Ammon's horn (tissue), 1 donor: ENCODE measurements at regions not wholly inside any gene's neighbourhood (a gene's known extent, or its start where the extent isn't known, plus 50 kb on each side); places are given as distances from the start of the nearest gene placed in this dataset.
"Not testable (repeated sequence)": the region's sequence is repeated elsewhere in the genome, so short reads cannot be mapped to it uniquely, and the experiment has no call there.

ENCODE experiments used
- DNase-seq: peaks from one replicate; pipeline ENCODE4 v3.0.0-alpha.2; 2016; ENCODE audit warnings: low spot score

GRCh38 chr20:53773792-53774401, 180.3 kb upstream of the ZNF217 start:
- DNase-seq = no peak

DNA sequence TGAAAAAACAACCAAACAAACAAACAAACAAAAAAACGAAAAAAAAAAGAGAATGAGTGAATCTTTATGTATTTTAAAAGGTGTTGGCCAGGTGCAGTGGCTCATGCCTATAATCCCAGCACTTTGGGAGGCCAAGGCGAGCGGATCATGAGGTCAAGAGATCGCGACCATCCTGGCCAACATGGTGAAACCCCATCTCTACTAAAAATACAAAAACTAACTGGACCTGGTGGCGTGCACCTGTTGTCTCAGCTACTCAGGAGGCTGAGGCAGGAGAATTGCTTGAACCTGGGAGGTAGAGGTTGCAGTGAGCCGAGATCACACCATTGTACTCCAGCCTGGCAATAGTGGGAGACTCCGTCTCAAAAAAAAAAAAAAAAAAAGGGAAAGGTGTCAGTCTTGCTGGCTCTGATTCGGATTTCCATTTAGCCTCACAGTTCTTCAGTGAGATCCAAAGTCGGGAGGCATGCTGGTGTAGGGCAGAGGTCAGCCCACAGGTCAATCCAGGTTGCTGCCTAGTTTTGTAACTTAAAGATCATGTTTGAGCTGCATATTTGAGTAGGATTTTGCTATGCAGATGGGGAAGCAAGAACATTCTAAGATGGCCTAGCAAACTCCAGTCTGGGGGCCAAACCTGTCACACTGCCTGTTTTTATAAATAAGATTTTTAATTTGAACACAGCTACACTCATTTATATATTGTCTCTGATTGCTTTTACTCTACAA, 179.6 kb upstream of the ZNF217 start:
- not testable (repeated sequence) for DNase-seq

- DNase-seq = no peak
Measured at GRCh38 chr20:53769041-53769440, 175.4 kb upstream of the ZNF217 start.

GRCh38 chr20:53768329-53768728, 174.7 kb upstream of the ZNF217 start:
- no peak for DNase-seq

- no peak for DNase-seq
Measured at GRCh38 chr20:53767206-53767930, 173.7 kb upstream of the ZNF217 start.

GRCh38 chr20:53764415-53764800, 170.8 kb upstream of the ZNF217 start:
- no peak for DNase-seq

- no peak for DNase-seq
Measured at GRCh38 chr20:53763707-53764414, 170.2 kb upstream of the ZNF217 start.

DNA sequence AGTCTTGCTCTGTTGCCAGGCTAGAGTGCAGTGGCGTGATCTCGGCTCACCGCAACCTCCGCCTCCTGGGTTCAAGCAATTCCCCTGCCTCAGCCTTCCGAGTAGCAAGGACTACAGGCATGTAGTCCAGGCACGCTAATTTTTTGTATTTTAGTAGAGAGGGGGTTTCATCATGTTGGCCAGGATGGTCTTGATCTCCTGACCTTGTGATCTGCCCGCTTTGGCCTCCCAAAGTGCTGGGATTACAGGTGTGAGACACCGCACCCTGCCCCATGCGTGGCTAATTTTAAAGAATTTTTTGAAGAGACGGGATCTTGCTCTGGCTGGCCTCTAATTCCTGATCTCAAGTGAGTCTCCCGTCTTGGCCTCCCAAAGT, 168.8 kb upstream of the ZNF217 start:
- DNase-seq = not testable (repeated sequence)

- DNase-seq = no peak
Measured at GRCh38 chr20:53760025-53760441, 166.4 kb upstream of the ZNF217 start.

DNA sequence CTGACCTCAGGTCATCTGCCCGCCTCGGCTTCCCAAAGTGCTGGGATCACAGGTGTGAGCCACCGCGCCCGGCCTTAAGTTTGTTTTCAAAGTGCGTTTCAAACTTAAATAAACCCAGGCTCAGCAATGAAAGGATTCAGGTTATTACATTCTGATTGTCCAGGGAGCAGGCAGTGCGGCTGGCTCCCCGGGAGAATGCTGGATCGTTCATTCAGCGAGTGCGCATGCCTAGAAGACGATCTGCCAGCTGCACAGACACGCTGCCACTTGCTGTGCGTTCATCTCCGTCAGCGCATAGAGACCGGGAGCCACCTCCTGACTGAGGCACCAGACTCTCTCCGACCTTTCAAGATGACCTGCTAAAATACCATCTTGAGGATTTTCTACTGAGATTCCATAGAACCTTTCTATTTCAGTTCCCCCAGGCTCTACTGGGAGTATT, 163.9 kb upstream of the ZNF217 start:
- DNase-seq = peak; percentile 79

DNA sequence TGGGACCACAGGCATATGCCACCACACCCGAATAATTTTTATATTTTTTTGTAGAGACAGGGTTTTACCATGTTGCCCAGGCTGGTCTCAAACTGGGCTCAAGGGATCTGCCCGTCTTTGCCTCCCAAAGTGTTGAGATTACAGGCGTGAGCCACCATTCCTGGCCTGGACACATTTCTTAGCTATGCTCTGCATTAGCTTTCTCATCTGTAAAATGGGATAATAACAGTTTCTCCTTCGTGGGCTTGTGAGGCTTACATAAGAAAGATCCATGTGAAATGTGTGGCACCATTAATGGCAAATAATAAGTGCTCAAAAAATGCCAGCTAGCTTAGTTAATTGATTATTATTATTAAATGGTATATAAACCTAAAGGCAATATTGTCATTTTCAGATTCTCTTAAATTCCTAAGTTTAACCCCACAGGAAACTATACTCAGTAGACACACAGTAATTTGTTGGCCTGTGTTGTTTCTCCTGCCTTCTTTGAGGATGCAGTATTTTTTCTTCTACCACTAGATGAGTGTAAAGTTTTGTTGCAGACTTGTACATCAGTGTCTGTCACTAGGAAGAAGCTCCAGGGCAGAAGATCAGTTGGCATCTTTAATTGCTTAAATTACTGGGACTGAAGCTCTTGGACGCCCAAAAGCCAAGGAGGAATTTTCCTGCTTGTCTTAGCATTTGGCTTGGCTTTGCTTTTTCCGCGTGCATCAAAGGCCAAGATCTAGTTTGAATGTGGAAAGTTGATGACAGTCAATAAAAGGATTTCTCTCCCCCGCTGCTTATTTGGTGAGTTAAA, 162.3 kb upstream of the ZNF217 start:
- DNase-seq = no peak

- DNase-seq = no peak
Measured at GRCh38 chr20:53753880-53754459, 160.3 kb upstream of the ZNF217 start.

GRCh38 chr20:53752971-53753879, 159.6 kb upstream of the ZNF217 start:
- no peak for DNase-seq

- no peak for DNase-seq
Measured at GRCh38 chr20:53752583-53752970, 158.9 kb upstream of the ZNF217 start.

GRCh38 chr20:53751620-53752318, 158.1 kb upstream of the ZNF217 start:
- no peak for DNase-seq

DNA sequence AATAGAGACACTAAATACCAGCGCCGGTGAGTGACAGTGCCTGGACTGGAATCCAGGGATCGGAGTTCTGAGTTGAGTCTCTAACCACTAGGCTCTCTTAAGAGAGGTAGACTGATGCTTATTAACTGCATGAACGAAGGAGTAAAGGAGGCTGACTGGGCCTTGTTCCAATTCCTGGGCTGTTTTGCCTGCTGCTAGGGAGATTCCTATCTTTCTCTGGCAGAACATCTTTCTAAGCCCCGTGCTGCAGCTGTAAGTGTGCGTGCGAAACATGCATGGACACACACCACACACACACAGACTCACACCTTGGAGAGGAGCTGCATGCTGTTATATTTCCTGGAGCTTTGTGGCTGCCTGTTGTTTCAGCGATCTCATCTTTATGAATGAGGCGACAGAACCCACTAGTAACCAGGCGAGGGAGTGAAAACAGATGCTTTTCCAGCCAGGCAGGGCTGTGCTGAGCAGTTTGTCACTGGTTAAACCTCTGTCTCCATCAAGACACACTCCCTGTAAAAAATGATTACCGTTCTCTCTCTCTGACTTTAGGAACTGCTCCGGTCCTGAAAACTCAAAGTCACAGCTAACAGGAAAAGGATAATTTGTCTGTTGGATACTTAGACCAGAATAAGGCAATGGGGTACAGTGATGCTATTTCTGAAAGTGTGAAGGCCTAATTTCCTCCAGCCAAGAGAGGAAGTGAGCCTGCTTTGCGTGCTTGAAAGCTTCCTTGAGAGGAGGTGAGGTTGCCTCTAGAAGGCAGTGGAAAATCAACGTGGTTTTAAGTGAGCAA, 157.4 kb upstream of the ZNF217 start:
- peak; percentile 47 for DNase-seq

GRCh38 chr20:53749499-53749898, 155.9 kb upstream of the ZNF217 start:
- DNase-seq = no peak

DNA sequence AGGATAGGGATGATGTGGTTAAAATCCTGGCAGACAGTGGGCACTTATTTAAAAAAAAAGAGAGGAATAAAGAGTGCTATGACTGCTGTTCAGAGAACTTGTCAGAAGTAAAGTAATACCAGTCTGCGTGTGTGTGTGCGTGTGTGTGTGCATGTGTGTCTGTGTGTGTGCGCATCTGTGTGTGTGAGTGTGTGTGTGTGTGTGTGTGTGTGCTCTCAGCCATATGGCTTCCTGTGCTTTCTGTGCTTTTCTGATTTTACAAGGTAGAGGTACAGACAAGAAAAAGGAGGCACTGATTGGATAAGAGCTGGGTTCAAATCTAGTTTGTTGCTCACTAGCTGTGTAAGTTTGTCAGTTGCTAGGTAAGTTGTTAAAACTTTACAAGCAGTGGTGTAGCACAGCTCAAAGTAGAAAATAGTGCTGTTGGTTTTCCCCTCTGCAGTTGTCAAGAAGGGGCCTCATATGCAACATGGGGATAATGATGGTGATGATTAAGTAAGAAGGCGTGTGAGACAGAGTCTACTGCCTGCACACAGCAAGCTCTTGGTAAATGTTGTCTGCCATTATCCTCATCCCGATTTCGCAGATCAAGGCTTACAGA, 155.3 kb upstream of the ZNF217 start:
- DNase-seq = no peak
